Ovary (tissue), 7 donors: ENCODE measurements at regions not wholly inside any gene's neighbourhood (a gene's known extent, or its start where the extent isn't known, plus 50 kb on each side); places are given as distances from the start of the nearest gene placed in this dataset.

Experiments
- DNase-seq, 5 donors: peaks; one replicate each; pipeline ENCODE4 v3.0.0-alpha.2; 2019 to 2020
- H3K27ac ChIP-seq, 2 donors: fragments of 200-600 bp; one replicate each; pipeline versions ENCODE4 v1.5.1 to v1.8.0; 2019 to 2022
- H3K27me3 ChIP-seq: fragments of 200-600 bp; one replicate; pipeline ENCODE4 v1.8.0; 2022
- H3K36me3 ChIP-seq: fragments of 200-600 bp; sonication (generic); one replicate; pipeline ENCODE4 v1.5.1; 2019
- H3K4me1 ChIP-seq: one replicate; pipeline ENCODE4 v1.8.1; 2013; ENCODE audit warnings: mild to moderate bottlenecking, moderate library complexity; ENCODE audit not compliant: insufficient read depth
- H3K4me3 ChIP-seq: fragments of 200-600 bp; sonication (generic); one replicate; pipeline ENCODE4 v1.5.1; 2017
- H3K9me3 ChIP-seq, 2 donors: fragments of 200-600 bp in 1 of 2; sonication (generic) in 1 of 2; one replicate each; pipeline versions ENCODE4 v1.5.1 to v1.8.1; 2013 to 2019; ENCODE audit warnings: mild to moderate bottlenecking in 1 of 2, moderate library complexity in 1 of 2
- CTCF ChIP-seq, 3 donors: fragments of 450-650 bp in 2 of 3; fragments of 200-600 bp in 1 of 3; IDR thresholded peaks; one replicate each; pipeline versions ENCODE4 v1.5.1 to v1.8.0; 2016 to 2022; ENCODE audit warnings: antibody characterized with exemption in 3 of 3, mild to moderate bottlenecking in 1 of 3
- EP300 ChIP-seq: sonication (generic); formaldehyde crosslinking; IDR thresholded peaks from one replicate; pipeline ENCODE4 v1.6.1; 2017; ENCODE audit warnings: antibody characterized with exemption
- POLR2A ChIP-seq: fragments of 450-650 bp; IDR thresholded peaks from one replicate; pipeline ENCODE4 v1.6.1; 2017; ENCODE audit warnings: antibody characterized with exemption, mild to moderate bottlenecking, moderate library complexity
- WGBS, 3 donors: extraction: QIAGEN DNeasy Blood & Tissue Kit in 1 of 3; methylation state at CpG; one replicate each; pipeline versions ENCODE4 v1.1.5 to v1.1.7; 2013 to 2017; 5-methylcytosine and 5-hydroxymethylcytosine counted together
- intact Hi-C, 4 donors: fragments of 100-400 bp; cut with DNase I; formaldehyde crosslinking; loops; one replicate each; pipeline versions ENCODE4 v1.11.0 to v1.15.1; 2022 to 2023
- donor health status: DM: no; HTN: no; CAD: no; lungs with moderate emphysema.
- donor health status: DM: no; HTN: no; CAD: no.
- donor health status: Bipolar disorder and iron deficiency.
- donor health status: DM: no; HTN: no; CAD: no.
- donor health status: DM: yes; HTN: yes; CAD: no.

- no peak for DNase-seq
- Histone ChIP-seq H3K36me3 (no peaks in the 10 kb centered on the region), H3K27ac (no peak overlapping the region), H3K4me1 (no peaks in the 10 kb centered on the region), H3K4me3 (no peak overlapping the region), H3K27me3 (no peaks in the 10 kb centered on the region), H3K9me3 (no peaks in the 10 kb centered on the region)
- intact Hi-C loops: no loop called here
- TF ChIP-seq POLR2A: no peak
- TF ChIP-seq CTCF (IDR thresholded peaks at IDR 0.05): no peak
- TF ChIP-seq EP300: no peak
These were observed 957.9 kb upstream of the ADGRL2 start for GRCh38 chr1:80842796-80843195.

GRCh38 chr1:80841261-80841660, 959.5 kb upstream of the ADGRL2 start:
- no peak for DNase-seq
- H3K27ac ChIP-seq: no peak overlapping the region
- no peak overlapping the region for H3K4me3 ChIP-seq
- intact Hi-C loops: no loop called here
- no peaks in the 10 kb centered on the region for H3K27me3 ChIP-seq
- H3K36me3 ChIP-seq: no peaks in the 10 kb centered on the region
- 93 to 97% (median 95%) methylated on average over 3 of the region's 3 CpGs for WGBS, 3 donors
- no peaks in the 10 kb centered on the region for H3K9me3 ChIP-seq
- TF ChIP-seq EP300: no peak
- no peak for TF ChIP-seq POLR2A
- TF ChIP-seq CTCF (IDR thresholded peaks at IDR 0.05): no peak
- H3K4me1 ChIP-seq: no peaks in the 10 kb centered on the region

GRCh38 chr1:80837066-80837465, 963.7 kb upstream of the ADGRL2 start:
- no peaks in the 10 kb centered on the region for H3K36me3 ChIP-seq
- H3K27me3 ChIP-seq: no peaks in the 10 kb centered on the region
- TF ChIP-seq CTCF (IDR thresholded peaks at IDR 0.05) (no peak), EP300 (no peak), POLR2A (no peak)

GRCh38 chr1:80836505-80836904, 964.2 kb upstream of the ADGRL2 start:
- WGBS, 3 donors: 92 to 97% (median 96%) methylated on average over 2 of the region's 2 CpGs
- intact Hi-C loops: no loop called here

More at GRCh38 chr1:80837066-80837465, 963.7 kb upstream of the ADGRL2 start:
- DNase-seq: no peak
- Histone ChIP-seq H3K9me3 (no peaks in the 10 kb centered on the region), H3K4me1 (no peaks in the 10 kb centered on the region), H3K4me3 (no peak overlapping the region), H3K27ac (no peak overlapping the region)
- intact Hi-C loops: no loop called here
- 67 to 73% (median 71%) methylated on average over 2 of the region's 2 CpGs for WGBS, 3 donors

More at GRCh38 chr1:80836505-80836904, 964.2 kb upstream of the ADGRL2 start:
- Histone ChIP-seq H3K4me3 (no peak overlapping the region), H3K36me3 (no peaks in the 10 kb centered on the region), H3K4me1 (no peaks in the 10 kb centered on the region), H3K27ac (no peak overlapping the region), H3K9me3 (no peaks in the 10 kb centered on the region), H3K27me3 (no peaks in the 10 kb centered on the region)
- TF ChIP-seq EP300: no peak
- TF ChIP-seq POLR2A: no peak
- no peak for TF ChIP-seq CTCF (IDR thresholded peaks at IDR 0.05)
- DNase-seq: no peak
